AG04449 (cell line): ENCODE measurements at regions not wholly inside any gene's neighbourhood (a gene's known extent, or its start where the extent isn't known, plus 50 kb on each side); places are given as distances from the start of the nearest gene placed in this dataset.

Experiments used
- CTCF ChIA-PET: fragments of 350-600 bp; formaldehyde crosslinking; extraction: SDS; loops from one replicate; lab custom pipeline; 2021; ENCODE audit warnings: antibody characterized with exemption; lab: Yijun Ruan, JAX
- POLR2A ChIA-PET: fragments of 400-600, 350-600 bp; formaldehyde crosslinking; extraction: SDS; loops from one replicate; lab custom pipeline; 2020; ENCODE audit warnings: antibody characterized with exemption, inconsistent platforms; lab: Yijun Ruan, JAX
- DNase-seq: peaks from one replicate; pipeline ENCODE4 v3.0.0-alpha.2; 2010; ENCODE audit warnings: low read depth, low spot score
- H3K4me3 ChIP-seq: 2 replicates; pipeline ENCODE4 v1.5.1; 2011; ENCODE audit warnings: low read depth, mild to moderate bottlenecking, control low read depth, low read length
- TF ChIP-seq, protein P1 (sequence below): IDR thresholded peaks from one replicate; pipeline ENCODE4 v1.5.1; 2011; ENCODE audit warnings: mild to moderate bottlenecking, moderate library complexity, low read length, control low read depth, inconsistent platforms; ENCODE audit not compliant: insufficient read depth; ENCODE audit errors: missing control alignments

DNA sequence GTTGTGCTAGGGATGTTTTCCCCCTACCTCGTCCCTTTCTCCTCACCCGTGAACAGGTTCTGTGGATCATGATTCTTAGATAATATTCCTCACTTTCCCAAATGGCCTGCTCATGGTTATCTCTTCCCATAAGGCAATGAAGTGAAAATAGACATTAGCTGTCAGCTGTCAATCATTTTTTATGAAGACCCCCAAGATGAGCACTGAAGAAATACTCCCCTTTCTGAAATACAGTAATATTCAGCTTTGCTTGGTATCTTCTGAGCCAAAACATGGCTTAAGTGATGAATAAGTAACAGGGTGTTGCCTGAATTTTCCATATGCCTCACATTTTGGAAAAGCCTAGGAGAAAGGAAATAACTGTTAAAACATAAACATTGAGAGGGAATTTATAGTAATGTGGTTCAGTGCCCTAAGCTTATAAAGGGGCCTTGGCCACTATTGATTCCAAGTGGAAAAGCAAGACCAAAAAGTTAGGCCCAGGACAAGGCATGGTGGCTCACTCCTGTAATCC, 70.7 kb upstream of the NAP1L1 start:
- no peak overlapping the region for H3K4me3 ChIP-seq
- DNase-seq, result no peak
- ChIA-PET CTCF (interaction anchor here (0.8 to 1.8 kb wide), 4 partner anchors 12 to 194 kb away, joined by 3 to 5 read pairs (median 4); partner anchors contain the start of gene BBS10), POLR2A (interaction anchor here (0.6 kb wide), 1 partner anchor 442 kb away, joined by 3 read pairs; no protein-coding TSS in a partner anchor)
- TF ChIP-seq, protein P1, sequence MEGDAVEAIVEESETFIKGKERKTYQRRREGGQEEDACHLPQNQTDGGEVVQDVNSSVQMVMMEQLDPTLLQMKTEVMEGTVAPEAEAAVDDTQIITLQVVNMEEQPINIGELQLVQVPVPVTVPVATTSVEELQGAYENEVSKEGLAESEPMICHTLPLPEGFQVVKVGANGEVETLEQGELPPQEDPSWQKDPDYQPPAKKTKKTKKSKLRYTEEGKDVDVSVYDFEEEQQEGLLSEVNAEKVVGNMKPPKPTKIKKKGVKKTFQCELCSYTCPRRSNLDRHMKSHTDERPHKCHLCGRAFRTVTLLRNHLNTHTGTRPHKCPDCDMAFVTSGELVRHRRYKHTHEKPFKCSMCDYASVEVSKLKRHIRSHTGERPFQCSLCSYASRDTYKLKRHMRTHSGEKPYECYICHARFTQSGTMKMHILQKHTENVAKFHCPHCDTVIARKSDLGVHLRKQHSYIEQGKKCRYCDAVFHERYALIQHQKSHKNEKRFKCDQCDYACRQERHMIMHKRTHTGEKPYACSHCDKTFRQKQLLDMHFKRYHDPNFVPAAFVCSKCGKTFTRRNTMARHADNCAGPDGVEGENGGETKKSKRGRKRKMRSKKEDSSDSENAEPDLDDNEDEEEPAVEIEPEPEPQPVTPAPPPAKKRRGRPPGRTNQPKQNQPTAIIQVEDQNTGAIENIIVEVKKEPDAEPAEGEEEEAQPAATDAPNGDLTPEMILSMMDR, result no peak

DNA sequence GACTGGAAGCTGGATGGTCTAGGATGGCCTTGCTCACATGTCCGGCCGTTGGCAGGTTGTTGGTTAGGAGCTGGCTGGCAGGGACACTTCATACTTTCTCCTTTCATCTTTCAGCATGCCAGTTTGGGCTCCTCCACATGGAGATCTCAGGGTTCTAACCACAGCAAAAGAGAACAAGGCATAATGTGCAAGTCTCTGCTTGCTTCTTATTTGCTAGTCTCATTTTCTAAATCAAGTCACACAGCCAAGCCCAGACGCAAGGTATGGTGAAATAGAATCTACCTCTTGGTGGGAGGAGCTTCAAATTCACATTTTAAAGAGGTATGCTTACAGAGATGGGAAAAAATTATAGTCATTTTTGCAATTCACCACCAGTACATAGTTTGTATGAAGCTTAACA, 69.1 kb upstream of the NAP1L1 start:
- POLR2A ChIA-PET, result no interaction called here
- no peak for DNase-seq
- TF ChIP-seq, protein P1, result no peak
- CTCF ChIA-PET, result interaction anchor here (1.8 kb wide), 1 partner anchor 13 kb away, joined by 5 read pairs; no protein-coding TSS in a partner anchor
- no peak overlapping the region for H3K4me3 ChIP-seq

DNA sequence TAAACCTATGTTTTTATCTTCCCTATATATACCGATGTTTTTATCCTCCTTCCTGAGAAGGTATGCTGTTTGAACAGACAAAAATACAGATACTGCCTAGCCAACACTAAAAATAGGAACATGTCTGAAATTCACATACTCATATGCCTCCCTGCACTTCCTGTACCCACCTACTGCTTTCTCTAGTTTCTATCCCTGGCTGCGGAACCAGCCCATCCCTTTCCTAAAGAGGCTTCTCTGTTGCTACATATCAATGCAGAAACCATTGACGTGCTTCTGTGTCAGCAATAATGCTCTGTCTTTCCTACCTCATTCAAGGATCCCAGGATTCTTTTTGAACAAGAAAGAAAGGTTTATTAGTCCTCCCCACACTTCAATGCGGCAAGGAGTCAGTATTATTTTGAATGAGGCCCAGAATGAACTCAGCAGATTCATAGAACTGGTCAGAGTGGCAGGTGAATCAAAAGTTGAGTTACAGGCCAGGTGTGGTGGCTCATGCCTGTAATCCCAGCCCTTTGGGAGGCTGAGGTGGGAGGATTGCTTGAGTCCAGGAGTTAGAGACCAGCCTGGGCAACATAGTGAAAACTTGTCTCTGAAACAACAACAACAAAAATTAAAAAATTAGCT, 67.8 kb upstream of the NAP1L1 start:
- TF ChIP-seq, protein P1, result no peak
- no peak overlapping the region for H3K4me3 ChIP-seq
- CTCF ChIA-PET, result no interaction called here
- no peak for DNase-seq
- POLR2A ChIA-PET, result no interaction called here

DNA sequence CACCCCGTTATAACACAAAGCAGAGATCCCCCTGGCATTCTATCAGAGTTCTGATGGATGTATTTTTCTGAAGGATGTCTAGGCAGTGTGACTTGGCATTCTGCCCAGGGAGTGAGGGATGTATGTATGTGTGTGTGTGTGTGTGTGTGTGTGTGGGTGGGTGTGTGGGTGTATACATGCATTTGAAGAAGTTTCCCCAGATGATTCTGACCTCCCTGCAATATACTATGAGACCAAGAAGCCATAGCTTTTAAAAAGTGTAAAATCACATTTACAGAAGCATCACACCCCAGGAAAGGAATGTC, 59.7 kb upstream of the NAP1L1 start:
- TF ChIP-seq, protein P1, result no peak
- no peak for DNase-seq
- POLR2A ChIA-PET, result interaction anchor here (0.6 kb wide), 1 partner anchor 199 kb away, joined by 3 read pairs; no protein-coding TSS in a partner anchor
- CTCF ChIA-PET, result interaction anchor here (3.8 kb wide), 1 partner anchor 15 kb away, joined by 18 read pairs; no protein-coding TSS in a partner anchor
- H3K4me3 ChIP-seq, result no peak overlapping the region

DNA sequence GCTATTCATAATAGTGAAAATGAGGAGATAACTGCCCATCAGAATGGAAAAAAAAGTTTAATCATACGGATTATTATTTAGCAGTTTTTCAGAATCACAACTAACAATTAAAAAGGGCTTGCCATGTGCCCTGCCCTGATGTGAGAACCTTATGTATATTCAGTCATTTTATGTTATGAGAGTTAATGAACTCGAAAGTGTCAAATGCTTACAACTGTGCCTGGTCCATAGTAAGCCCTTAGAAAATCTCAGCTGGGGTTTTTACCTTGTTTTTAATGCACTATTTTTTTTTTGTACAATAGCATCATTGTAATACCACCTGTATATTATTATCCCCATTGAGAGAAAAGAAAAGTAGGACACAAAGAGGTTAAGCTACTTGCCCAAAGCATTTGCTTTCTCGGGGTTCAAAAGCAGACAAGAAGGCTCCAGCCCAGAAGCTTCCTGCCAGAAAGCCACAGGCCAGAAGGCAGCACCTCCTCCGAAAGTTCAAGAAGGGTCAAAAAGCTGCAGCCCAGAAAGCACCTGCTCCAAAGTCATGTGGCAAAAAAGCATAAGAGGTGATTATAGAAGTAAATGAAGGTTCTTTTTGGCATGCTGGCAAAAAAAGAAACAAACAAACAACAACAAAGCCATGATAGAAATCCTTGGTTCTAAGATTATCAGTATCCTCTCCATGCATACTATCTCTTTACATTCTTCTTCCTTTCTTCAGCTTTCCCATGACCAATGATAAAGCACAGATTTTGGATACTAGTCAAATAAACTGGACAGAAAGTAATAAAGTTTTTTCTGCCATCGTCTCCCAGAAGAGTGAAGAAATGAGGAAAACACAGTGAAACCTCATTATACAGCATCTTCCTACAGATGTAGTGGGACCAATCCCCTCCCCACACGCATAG, 59.1 kb upstream of the NAP1L1 start:
- ChIA-PET CTCF (interaction anchor here (1.5 to 3.8 kb wide), 2 partner anchors 12 to 15 kb away, joined by 3 to 18 read pairs; no protein-coding TSS in a partner anchor), POLR2A (no interaction called here)
- TF ChIP-seq, protein P1, result no peak
- H3K4me3 ChIP-seq, result no peak overlapping the region
- no peak for DNase-seq
